Thyroid gland (tissue), 4 donors: ENCODE measurements at regions not wholly inside any gene's neighbourhood (a gene's known extent, or its start where the extent isn't known, plus 50 kb on each side); places are given as distances from the start of the nearest gene placed in this dataset.

Experiments
- POLR2A ChIP-seq, 2 donors: fragments of 450-650 bp; IDR thresholded peaks; one replicate each; pipeline ENCODE4 v1.6.1; 2017; ENCODE audit warnings: antibody characterized with exemption in 2 of 2, mild to moderate bottlenecking in 2 of 2, moderate library complexity in 1 of 2
- TF ChIP-seq, protein P1 (sequence below), 6 experiments: fragments of 200-600 bp in 3 of 6; fragments of 450-650 bp in 3 of 6; sonication (generic) in 3 of 6; IDR thresholded peaks; one replicate each; pipeline ENCODE4 v1.5.1; 2016 to 2019; ENCODE audit warnings: antibody characterized with exemption in 6 of 6, mild to moderate bottlenecking in 2 of 6, inconsistent platforms in 1 of 6, moderate library complexity in 1 of 6

DNA sequence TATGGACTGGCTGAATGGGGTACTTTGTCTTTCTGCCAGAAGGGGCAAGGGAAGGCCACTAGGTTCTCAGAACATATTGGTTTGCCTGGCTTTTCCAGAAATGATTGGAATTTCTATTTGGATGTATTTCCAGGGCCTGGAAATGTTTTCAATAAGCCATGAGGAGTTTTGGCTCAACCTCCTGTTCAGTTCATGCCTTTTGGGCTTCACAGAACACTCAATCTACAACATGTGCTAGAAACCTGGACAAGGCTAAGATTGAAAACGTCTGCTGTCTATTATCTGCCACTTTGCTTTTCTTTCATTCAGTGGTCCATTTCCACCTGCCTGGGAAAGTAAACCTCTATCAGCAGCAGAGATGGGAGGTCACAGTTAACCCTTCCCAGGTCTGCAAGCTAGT lies 793.4 kb downstream of the TENT5A start:
- TF ChIP-seq, protein P1, sequence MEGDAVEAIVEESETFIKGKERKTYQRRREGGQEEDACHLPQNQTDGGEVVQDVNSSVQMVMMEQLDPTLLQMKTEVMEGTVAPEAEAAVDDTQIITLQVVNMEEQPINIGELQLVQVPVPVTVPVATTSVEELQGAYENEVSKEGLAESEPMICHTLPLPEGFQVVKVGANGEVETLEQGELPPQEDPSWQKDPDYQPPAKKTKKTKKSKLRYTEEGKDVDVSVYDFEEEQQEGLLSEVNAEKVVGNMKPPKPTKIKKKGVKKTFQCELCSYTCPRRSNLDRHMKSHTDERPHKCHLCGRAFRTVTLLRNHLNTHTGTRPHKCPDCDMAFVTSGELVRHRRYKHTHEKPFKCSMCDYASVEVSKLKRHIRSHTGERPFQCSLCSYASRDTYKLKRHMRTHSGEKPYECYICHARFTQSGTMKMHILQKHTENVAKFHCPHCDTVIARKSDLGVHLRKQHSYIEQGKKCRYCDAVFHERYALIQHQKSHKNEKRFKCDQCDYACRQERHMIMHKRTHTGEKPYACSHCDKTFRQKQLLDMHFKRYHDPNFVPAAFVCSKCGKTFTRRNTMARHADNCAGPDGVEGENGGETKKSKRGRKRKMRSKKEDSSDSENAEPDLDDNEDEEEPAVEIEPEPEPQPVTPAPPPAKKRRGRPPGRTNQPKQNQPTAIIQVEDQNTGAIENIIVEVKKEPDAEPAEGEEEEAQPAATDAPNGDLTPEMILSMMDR (IDR thresholded peaks at IDR 0.05): no peak
- TF ChIP-seq POLR2A (IDR thresholded peaks at IDR 0.05): no peak
